Hepatocyte (in vitro differentiated cells): ENCODE measurements at regions not wholly inside any gene's neighbourhood (a gene's known extent, or its start where the extent isn't known, plus 50 kb on each side); places are given as distances from the start of the nearest gene placed in this dataset.

Experiments used
- EZH2 ChIP-seq: fragments of 200-600 bp; sonication (generic); IDR thresholded peaks from 2 replicates; pipeline ENCODE4 v1.6.1; 2016; ENCODE audit warnings: antibody characterized with exemption, mild to moderate bottlenecking, borderline replicate concordance
- EZH2phosphoT487 ChIP-seq: fragments of 200-600 bp; sonication (generic); IDR thresholded peaks from one replicate; pipeline ENCODE4 v1.6.1; 2018; ENCODE audit warnings: antibody characterized with exemption, mild to moderate bottlenecking, low read depth, moderate library complexity; ENCODE audit not compliant: unreplicated experiment, severe bottlenecking
- TF ChIP-seq, protein P1 (sequence below): fragments of 200-600 bp; sonication (generic); IDR thresholded peaks from 2 replicates; pipeline ENCODE4 v1.5.1; 2016; ENCODE audit warnings: antibody characterized with exemption, mild to moderate bottlenecking; ENCODE audit not compliant: poor library complexity

DNA sequence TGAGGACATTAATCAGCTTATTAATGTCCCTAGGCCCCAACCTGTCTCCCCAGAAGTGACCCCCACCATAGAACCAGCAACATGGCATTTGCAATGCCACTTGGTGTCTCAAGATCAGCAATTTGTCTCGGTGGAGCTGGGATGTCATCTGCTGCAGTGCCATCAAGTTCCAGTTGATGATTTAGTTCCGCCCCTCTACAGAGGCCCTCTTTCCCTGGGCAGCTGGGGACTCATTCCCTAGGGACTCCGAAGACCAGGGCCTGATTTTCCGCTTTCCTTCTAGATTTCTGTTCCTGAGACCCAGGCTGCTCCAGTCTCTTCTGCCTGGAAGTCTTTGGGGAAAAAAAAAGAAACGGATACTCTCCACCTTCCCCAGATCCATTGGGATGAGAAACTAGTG lies 122.5 kb upstream of the NANOS1 start:
- TF ChIP-seq, protein P1, sequence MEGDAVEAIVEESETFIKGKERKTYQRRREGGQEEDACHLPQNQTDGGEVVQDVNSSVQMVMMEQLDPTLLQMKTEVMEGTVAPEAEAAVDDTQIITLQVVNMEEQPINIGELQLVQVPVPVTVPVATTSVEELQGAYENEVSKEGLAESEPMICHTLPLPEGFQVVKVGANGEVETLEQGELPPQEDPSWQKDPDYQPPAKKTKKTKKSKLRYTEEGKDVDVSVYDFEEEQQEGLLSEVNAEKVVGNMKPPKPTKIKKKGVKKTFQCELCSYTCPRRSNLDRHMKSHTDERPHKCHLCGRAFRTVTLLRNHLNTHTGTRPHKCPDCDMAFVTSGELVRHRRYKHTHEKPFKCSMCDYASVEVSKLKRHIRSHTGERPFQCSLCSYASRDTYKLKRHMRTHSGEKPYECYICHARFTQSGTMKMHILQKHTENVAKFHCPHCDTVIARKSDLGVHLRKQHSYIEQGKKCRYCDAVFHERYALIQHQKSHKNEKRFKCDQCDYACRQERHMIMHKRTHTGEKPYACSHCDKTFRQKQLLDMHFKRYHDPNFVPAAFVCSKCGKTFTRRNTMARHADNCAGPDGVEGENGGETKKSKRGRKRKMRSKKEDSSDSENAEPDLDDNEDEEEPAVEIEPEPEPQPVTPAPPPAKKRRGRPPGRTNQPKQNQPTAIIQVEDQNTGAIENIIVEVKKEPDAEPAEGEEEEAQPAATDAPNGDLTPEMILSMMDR = no peak
- TF ChIP-seq EZH2 (no peak), EZH2phosphoT487 (no peak)
